GM20431 (cell line): ENCODE measurements at regions not wholly inside any gene's neighbourhood (a gene's known extent, or its start where the extent isn't known, plus 50 kb on each side); places are given as distances from the start of the nearest gene placed in this dataset.

Source experiments
- in situ Hi-C: fragments of 300-500 bp; cut with MseI, MboI; formaldehyde crosslinking; loops from one replicate; pipeline ENCODE4 v1.15.0; 2020; ENCODE audit warnings: low sequenced_read_pairs; ENCODE audit not compliant: unreplicated experiment

DNA sequence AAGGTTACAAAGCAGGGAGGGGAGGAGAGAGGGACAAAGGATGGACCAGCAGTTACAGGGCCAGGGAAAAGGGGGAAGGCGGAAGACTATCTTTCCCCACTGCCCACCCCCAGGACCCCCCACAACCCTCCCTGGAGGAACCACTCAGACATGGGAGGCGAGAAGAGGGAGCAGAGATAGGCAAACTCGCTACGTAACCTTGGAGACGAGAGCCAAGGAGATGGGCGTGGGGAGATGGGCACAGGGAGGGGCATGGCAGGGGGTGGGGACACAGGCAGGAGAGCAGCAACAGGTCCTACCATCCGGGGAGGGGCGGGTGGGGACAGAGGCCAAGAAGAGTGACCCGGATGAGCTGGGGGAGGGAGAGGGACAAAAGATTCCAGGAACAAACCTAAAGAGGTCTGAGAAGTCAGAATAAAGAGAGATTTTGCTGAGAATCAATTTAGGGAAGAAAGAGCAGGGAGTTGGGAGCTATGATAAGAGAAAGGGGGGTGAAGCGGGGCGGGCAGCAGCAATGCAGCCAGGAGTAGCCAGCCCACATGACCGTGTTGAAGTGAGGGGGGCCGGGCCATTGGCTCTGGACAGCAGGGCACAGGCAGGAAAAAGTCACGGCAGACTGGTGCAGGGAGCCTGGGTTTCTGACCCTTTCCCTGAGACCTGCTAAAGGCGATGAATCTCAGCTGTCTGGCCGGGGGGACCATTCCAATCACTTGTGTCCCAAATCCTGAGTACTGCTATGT lies 128.4 kb downstream of the BUD13 start:
- in situ Hi-C loops: no loop called here

DNA sequence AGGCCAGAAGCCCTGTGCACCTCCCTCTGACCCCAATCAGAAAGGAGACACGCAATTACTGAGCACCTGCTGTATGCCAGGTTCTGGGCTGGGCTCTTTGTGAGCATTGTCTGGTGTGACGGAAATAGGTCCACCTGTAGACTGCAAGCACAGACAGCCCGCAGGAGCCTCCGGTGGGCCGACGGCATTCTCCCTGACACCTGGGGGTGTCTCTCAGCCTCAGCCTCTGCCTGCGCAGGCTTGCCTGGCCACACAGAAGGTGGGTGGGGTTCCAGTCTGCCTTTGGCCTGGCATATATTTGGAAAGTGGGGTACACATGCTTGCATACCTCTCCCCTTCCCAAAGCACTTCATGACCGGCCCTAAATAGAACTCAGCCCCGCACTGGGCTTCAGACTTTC lies 129.3 kb downstream of the BUD13 start:
- in situ Hi-C loops: no loop called here

DNA sequence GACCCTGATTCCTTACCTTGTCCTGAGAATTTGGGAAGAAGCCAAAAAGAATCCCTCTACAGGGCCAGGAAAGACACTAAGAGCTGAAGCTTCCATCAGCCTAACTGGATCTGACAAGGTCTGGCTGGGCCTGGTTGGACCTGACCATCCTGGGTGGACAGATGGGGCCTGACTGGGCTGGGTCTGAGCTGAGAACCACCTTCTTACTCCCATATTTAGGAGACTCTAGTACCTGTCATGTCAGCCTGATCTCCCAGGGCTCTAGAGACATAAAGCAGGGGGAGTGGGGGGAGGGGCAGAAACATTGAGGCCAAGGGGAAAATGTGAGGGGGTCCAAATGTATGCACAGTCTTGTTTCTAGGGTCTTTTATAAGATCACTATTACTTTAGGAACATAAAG lies 129.9 kb downstream of the BUD13 start:
- in situ Hi-C loops: no loop called here

DNA sequence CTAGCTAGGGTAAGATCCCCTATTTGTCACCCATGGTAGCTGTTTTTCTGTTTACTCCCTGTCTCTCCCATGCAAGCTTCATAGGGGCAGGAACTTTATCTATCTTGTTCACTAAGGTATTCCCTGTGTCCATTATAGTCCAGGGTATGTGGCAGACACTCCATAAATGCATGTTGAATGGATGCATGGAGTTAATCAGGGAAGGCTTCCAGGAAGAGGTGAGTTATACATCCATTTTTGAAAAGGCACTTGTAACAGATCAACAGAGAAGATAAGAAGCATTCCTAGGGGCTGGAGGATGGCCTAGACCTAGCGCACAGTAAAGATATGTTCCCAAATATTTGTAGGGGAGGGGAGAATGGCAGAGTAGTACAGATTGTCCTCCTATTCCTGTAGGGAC lies 130.3 kb downstream of the BUD13 start:
- in situ Hi-C loops: no loop called here

DNA sequence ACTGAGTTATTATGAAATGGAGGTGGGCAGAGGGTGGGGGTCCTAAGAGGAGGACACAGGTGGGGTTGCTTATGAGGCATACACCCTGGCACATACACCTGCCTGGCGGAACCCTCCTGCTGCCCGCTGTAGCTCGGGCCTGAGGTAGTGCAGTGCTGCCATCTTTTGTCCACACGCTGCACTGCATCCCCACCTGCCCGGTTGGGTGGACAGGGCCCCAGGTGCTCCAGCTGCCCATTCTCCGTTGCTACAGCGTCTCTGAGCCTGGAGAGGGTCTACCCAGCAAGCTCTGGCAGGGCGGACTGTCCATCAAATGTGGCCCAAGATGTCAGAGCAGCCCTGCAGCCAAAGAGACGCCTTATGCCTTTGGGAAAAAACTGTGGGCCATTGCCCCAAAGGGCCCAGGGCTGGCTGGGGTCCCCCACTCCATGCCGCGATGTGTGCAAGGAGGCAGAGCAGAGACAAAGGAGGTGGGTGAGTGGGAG lies 131.2 kb downstream of the BUD13 start:
- in situ Hi-C loops: no loop called here

DNA sequence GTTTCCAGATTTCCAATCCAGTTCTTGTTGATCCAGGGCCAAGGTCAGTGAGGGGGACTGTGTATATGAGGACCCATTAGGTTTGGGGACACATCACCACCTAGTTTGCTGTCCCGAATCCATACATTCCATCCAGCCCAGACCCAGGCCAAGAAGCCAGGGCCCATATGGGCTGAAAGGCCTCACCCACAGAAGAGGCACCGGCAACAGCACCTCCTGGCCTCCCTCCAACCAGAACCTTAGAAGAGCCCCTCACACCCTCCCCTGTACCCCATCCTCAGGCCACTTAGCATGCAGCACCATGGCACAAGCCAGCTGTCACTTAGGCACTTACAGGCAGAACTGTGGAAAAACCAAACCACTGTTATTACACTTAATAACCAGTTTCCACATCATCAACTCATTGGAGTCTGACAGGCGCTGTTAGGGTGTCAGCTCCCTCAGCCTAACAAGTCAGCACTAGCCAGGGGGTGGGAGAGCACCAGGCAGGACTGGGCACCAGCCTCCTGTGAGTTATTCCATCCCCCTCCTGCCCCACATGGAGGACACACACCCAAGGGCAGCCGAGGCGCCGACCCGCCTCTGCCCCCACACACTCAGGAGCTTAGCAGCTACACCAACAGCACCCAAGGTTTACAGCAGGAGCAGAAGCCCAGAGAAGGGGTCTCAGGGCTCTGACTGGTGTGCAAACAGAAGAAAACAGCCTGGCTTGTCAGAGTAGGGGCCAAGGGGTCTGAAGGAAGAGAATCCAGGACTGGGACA lies 132.0 kb downstream of the BUD13 start:
- in situ Hi-C loops: no loop called here

DNA sequence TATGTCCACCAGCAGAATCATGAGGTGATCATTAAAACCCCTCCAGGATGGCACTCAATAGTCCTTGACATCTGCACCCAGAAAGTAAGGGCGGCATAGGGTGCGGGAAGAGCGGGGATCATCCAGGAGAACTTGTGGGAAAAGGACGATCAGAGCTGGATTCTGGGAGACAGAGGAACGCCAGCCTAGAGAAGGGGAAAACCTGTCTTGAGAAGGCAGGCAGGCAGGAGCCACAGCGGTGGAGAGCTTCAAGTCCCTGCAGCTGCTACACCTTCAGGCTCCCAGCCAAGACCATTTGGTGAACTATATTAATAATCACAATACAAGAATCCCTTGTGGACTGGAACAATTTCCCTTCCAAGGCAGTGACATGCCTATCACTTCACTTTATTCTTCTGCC lies 134.3 kb downstream of the BUD13 start:
- in situ Hi-C loops: no loop called here

DNA sequence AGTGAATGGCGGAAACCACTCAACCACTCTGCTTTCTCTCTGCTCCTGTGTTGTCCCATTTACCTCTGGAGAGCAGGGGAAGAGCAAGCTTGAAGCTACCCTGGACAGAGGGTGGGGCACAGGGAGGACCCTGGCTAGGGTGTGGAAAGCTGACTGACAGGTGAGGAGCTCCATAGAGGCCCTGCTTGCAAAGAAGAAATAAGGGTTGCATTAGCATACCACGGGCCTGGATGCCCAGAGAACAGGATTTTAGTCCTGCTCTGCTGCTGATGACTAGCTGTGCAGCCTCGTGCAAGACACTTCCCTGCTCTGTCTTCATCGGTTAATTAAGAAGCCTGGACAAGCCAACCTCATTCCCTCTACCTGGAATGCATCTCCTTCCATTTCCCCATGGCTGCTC lies 135.0 kb downstream of the BUD13 start:
- in situ Hi-C loops: no loop called here

DNA sequence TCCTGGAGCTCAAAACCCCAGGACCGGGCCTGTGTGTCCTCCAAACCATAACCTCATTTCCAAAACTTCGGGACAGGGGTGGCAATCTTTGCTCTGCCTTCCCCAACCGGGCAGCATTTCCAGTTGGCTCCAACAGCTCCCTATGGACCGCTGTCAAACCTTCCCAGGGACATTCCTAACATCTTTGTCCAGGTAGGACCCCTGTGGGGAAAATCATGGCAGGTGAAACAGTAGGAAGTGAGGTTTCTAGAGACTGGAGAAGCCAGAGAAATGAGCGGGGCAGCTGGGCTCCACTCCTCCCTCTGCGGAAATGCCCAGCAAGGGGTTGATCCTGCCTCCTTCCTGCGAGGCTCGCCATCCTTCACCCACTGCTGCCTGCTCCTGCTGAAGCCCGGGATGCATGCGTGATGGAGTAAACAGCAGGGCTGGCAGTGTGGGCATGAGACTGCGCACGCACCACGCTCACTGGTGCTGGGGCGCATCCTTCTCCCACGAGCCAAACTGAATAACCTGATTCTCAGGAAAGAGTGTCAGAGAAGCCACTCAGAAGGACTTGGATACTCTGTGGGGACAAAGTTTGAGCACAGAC lies 136.4 kb downstream of the BUD13 start:
- in situ Hi-C loops: no loop called here

DNA sequence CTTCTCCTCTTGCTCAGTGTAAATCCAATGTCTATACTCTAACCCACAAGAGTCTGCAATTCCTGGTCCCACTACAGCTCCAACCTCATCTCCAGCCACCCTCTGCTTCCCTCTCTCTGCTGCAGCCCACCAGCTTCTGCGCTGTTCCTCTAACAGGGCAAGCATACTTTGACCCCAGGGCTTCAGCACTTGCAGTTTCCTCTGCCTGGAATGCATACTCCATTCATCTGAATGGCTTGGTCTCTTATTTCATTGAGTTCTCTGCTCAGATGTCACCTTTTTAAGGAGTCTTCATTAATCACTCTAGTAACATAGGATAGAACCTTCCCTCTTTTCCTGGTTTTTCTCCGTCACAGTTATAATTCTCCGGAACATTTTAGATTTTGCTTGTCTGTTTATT lies 141.6 kb downstream of the BUD13 start:
- in situ Hi-C loops: no loop called here

DNA sequence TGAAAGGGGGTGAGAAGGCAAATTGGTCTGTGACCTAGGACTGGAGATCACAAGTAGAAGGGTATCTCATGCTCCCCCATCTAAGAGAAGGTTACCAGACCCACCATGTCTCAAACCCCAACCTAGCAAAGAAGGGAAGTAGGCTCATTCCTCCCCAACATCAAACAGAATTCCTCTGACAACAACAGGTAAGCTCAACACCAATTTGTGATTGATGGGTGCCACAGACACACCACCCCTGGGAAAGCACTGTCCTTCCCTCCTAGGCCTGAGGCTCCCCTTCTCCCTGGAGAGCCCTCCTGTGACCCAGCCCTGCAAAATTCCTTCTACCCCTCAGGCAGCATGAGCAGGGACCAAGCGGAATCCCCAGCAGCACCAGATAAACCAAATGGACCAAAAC lies 154.3 kb downstream of the BUD13 start:
- in situ Hi-C loops: no loop called here

DNA sequence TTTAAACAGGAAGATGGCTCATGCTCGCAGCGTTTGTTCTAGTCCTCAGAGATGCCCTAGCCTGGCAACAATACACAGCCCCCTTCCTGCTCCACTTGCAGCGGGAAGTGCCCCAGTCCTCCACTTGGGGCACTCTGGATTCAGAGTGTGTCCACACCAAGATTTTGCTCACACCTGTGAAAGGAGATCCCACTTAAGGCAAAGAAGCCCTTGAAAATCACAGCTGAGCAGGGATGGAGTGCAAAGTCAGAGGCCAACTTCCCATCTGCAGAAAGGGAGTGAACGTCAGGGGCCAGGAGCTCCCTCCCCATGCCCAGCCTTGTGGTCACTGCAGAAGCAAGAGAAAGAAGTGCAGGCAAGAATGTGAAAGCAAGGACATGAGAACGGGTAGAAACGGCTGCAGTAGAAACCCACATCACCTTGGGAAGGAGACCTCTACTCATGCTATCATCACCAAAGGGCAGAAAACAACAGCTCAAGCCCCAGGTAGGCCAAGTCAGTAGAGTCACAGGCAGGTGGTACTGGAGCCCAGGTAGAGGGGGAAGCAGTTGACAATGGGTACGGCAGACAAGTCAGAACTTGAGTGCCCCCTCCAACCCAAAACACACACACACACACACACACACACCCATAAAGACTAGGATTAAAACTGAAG lies 157.4 kb downstream of the BUD13 start:
- in situ Hi-C loops: no loop called here

DNA sequence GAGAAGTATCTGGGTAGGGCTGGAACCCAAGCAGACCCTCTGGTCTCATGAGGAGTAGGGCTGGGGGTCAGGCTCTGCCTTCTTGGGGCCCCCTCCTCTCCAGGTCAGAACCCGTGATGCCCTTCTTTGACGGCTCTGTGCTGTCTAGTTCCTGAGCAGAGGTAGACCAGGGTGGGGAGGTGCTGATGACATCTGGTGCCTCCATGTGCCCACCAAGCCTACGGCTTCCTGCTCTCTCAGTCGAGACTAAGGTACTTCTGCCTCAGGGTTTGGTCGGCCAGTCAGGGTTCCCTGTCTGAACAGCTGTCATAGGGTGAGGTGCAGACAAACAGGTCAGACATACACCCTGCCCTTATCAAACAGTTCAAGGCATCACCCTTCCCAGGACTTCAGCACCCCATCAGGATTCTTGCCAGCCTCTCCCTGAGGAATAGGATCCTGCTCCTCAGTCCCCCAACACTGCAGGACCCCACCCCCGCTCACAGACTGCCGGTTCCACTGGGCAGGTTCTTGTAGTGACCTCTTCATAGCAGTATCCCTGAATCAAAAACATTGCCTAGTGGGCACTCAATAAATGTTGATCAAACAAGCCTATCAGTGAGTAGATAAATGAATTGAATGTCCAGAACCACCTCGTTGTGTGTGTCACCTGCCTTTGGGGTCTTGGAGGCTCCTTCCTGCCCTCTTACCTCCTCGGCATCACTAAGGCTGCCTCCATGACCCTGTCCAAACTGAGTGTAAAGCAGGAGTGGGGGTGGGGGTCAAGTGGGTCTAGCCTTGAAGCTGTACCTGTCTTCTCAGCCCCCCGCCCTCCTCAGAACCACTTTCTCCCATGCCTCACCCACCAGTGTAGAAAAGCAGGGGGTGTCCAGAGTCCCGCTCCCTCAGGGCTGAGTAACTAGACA lies 158.2 kb downstream of the BUD13 start:
- in situ Hi-C loops: no loop called here

DNA sequence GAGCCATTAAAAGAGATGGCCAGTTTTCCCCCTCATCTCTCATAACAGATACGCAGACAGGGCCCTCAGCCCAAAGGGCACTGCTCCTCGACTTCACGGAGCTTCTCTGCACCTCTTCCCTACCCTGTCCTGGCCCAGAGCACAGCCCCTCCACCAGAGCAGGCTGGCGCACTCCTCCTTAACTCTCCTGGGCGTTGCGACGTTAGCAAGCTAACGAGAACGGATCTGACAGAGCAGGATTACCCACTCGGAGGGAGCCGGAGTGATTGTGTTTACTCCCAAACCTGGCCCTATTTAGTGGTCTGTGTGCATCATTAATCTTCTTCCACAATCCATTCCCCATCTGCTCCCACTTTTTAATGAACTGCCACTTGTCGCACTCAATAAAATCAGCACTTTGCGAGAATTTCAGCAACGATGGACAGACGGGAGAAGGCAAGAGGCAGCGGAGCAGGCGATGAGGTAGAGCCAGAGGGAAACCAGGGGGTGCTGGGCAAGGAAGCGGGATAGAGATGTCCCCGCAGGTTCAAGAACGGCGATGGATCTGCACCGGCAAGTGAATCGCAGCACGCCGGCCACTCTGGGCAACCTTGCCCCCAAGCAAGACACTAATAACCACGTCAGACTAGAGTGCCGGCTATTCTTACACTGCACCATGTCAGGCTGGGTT lies 159.4 kb downstream of the BUD13 start:
- in situ Hi-C loops: no loop called here

DNA sequence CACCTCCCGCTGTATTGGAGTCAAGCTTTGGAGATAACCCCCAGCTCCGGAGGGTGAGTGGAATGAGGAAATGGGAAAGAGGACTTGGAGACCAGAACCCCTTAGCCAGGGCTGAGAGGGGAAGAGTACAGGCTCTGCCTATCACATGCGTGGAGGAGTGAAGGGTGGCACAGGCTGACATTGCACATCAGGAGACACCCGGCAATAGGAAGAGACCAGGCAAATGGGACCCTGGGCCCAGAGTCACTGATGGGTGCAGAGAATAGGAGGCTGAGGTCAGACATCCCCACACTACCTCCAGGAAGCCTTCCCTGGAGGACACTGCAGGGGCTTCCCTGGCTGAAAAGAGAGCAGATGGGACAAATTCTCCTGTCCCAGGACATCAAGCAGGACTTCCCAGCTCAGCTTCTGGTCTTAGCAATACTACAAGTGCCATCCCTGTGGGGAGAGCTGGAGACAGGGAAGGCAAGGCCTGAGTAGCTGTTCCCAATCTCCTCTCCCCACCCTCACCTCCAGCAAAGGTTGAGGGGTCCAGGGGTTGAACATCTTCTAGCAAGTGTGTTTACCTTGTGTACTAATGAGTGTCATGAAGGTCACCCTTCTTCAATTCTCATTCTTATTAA lies 160.7 kb downstream of the BUD13 start:
- in situ Hi-C loops: no loop called here

DNA sequence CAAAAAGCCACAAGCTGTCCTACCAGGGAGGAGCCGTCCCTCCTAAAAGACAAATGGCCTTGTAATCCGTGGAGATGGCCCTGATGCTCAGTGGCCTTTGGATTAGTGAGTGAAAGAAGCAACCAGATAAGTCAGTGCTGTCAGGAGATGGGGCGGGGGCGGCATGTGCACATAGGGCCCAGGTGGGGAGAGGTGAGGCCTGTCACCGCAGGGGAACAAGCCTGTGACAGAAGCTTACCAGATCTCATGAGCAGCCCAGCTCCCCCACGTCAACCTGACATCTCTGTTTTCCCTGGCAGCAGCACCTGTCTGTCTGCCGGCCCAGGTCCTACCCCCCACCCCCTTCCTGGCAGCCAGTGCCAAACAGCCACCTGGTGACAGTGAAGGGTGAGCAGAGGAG lies 162.6 kb downstream of the BUD13 start:
- in situ Hi-C loops: no loop called here

DNA sequence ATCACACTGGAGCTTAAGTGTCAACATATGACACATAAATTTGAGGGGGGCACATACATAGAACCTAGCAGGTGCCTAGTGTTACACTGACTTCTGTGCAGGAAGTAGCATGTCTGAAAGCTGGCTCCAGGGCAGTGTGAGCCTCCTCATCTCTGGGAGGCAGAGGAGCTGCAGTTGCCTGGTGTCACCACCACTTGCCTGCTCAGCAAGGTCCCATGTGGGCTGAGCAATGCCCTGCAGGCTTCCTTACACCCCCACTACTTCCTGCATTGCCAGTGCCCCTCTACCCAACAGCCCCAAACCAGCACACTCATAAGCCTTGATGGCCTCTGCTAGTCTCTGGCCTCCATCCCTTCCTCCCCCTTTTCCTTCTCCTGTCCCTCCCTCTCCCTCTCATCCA lies 165.8 kb downstream of the BUD13 start:
- in situ Hi-C loops: no loop called here

DNA sequence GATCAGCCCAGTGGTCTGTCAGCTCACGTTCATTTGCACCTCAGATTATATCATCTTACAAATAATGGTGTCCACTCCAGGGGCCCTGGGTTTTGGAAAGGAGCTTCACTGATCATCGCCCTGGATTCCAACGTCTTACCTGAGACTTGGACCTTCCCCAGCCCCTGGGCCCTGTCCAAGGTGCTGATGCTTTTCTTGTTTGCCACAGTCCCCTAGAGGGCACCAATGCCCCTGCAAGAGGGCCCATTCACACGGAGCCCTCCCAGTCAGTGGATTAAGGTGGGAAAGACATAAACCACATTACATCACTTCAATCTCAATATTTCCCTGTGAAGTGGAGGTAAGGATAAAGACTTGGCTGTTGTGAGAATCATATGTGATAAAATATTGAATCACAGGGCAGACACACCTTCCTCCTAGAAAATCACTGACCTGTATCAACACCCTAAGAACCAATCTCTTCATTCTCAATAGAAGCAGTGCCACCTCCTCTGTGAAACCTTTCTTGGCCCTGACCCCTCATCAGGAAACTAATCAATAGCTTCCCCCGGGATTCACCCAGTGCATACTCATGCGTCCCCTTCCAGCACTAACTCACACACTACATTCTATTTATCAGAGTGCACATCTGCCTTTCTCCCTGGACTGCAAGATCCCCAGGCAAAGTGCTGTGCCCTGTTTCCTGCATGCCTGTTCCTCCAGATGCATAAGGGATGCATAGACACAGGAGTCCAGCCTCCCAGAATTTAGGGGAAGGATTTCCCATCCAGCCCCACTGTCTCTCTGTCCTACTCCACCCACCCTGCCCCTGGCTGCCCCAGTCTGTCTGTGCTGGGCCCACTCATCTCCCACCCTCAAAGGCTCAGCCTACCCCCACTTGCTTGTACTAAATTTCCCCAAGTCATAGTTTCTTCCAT lies 167.0 kb downstream of the BUD13 start:
- in situ Hi-C loops: no loop called here
